Esophagus squamous epithelium (tissue), 4 donors: ENCODE measurements at regions not wholly inside any gene's neighbourhood (a gene's known extent, or its start where the extent isn't known, plus 50 kb on each side); places are given as distances from the start of the nearest gene placed in this dataset.

Experiments used
- POLR2A ChIP-seq, 4 donors: fragments of 450-650 bp; IDR thresholded peaks; one replicate each; pipeline ENCODE4 v1.6.1; 2017; ENCODE audit warnings: antibody characterized with exemption in 4 of 4, mild to moderate bottlenecking in 4 of 4, moderate library complexity in 3 of 4
- TF ChIP-seq, protein P1 (sequence below), 6 experiments: fragments of 450-650 bp in 4 of 6; fragments of 200-600 bp in 2 of 6; sonication (generic) in 2 of 6; IDR thresholded peaks; one replicate each; pipeline ENCODE4 v1.5.1; 2016 to 2019; ENCODE audit warnings: antibody characterized with exemption in 6 of 6, mild to moderate bottlenecking in 4 of 6, moderate library complexity in 4 of 6

DNA sequence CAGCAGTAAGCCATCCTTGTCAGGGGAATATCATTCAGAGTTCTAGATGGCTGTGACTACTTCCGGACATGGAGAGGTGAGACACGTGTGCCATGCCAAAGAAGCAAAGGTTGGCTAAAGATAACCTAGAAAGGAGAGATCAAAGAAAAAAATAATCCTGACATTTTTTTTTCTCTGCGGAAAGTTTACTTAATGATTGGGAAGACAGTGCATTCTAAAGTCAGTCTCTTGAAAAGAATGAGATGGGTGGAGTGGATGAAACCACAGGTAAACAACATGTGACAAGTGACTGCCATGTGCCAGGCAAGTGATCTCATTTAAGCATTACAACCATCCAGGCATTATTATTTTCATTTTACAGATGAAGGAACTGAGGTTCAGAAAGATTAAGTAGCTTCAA is 436.6 kb downstream of the SOX2 start:
- TF ChIP-seq, protein P1, sequence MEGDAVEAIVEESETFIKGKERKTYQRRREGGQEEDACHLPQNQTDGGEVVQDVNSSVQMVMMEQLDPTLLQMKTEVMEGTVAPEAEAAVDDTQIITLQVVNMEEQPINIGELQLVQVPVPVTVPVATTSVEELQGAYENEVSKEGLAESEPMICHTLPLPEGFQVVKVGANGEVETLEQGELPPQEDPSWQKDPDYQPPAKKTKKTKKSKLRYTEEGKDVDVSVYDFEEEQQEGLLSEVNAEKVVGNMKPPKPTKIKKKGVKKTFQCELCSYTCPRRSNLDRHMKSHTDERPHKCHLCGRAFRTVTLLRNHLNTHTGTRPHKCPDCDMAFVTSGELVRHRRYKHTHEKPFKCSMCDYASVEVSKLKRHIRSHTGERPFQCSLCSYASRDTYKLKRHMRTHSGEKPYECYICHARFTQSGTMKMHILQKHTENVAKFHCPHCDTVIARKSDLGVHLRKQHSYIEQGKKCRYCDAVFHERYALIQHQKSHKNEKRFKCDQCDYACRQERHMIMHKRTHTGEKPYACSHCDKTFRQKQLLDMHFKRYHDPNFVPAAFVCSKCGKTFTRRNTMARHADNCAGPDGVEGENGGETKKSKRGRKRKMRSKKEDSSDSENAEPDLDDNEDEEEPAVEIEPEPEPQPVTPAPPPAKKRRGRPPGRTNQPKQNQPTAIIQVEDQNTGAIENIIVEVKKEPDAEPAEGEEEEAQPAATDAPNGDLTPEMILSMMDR (IDR thresholded peaks at IDR 0.05), result no peak
- TF ChIP-seq POLR2A (IDR thresholded peaks at IDR 0.05), result no peak
